ENCODE measurements at regions not wholly inside any gene's neighbourhood (a gene's known extent, or its start where the extent isn't known, plus 50 kb on each side); places are given as distances from the start of the nearest gene placed in this dataset.

DNA sequence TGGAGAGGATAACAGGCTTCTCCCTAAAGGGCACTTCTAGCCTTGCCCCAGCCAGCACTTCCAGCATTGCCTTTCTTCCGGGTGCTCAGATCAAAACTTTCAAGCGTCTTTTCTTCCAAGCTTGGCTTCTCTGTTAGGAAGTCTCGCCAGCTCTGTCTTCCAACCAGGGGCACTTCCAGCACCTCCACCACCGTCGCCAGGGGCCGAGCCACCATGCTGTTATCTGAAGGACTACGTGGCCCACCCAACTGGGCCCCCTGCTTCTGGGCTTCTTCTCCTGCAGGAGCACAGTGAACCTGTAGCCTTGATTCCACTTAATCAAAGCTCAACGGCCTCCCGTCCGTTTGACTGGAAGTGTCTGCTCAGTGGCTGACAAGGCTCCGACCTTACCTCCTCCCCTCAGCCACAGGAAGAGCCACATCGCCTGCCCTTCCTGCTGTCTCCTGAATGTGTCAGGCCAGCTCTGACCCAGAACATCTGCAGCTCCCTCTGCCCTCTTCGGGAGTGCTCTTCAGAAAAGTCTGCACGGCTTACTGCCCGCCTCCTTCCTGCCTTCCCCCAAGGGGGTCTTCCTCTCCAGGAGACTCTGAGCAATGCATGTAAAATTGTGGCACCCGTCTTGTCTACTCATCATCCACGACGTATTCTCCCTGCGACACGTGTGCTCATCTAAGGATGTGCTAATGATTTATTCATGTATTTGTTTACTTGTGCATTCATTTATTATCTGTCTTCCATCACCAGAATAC, 527.0 kb downstream of the CDH26 start:
- Mint-ChIP-seq H3K27ac (no peak overlapping the region), H3K36me3 (no peaks in the 10 kb centered on the region), H3K4me3 (no peak overlapping the region), H3K9me3 (peaks cover 3% of the 10 kb centered on the region), H3K4me1 (no peaks in the 10 kb centered on the region), H3K27me3 (peaks cover 3% of the 10 kb centered on the region)
- DNase-seq (ENCODE audit: low spot score in 2 of 2) (no peak), ATAC-seq (ENCODE audit: low read depth) (no peak)

GRCh38 chr20:60486315-60486714, 528.1 kb downstream of the CDH26 start:
- H3K36me3 Mint-ChIP-seq: no peaks in the 10 kb centered on the region
- no peak for DNase-seq (ENCODE audit: low spot score in 2 of 2)
- peaks cover 3% of the 10 kb centered on the region for H3K27me3 Mint-ChIP-seq
- peaks cover 3% of the 10 kb centered on the region for H3K9me3 Mint-ChIP-seq
- no peak for ATAC-seq (ENCODE audit: low read depth)
- no peak overlapping the region for H3K4me3 Mint-ChIP-seq
- no peaks in the 10 kb centered on the region for H3K4me1 Mint-ChIP-seq
- no peak overlapping the region for H3K27ac Mint-ChIP-seq

DNA sequence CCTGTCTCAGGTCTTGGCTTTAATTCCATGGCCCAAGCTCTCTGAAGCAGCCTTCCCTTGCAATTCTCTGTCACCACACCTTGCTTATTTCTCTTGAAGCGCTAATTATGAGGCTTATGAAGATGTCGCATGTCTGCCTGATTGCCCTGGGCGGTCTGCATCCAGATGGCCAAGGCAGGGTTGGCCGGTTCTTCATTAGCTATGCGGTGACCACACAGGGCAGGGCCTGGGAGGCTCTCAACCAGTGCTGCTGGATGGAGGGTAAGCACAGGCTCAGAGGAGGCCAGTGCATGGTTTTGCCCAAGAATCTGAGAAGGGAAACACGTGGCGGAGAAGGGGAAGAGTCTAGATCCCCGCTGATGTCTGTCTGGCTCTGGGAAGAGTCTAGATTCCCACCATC, 528.7 kb downstream of the CDH26 start:
- Mint-ChIP-seq H3K36me3 (no peaks in the 10 kb centered on the region), H3K9me3 (peaks cover 3% of the 10 kb centered on the region), H3K4me3 (no peak overlapping the region), H3K27me3 (peaks cover 3% of the 10 kb centered on the region), H3K4me1 (no peaks in the 10 kb centered on the region), H3K27ac (no peak overlapping the region)
- no peak for DNase-seq (ENCODE audit: low spot score in 2 of 2)
- ATAC-seq (ENCODE audit: low read depth): no peak

DNA sequence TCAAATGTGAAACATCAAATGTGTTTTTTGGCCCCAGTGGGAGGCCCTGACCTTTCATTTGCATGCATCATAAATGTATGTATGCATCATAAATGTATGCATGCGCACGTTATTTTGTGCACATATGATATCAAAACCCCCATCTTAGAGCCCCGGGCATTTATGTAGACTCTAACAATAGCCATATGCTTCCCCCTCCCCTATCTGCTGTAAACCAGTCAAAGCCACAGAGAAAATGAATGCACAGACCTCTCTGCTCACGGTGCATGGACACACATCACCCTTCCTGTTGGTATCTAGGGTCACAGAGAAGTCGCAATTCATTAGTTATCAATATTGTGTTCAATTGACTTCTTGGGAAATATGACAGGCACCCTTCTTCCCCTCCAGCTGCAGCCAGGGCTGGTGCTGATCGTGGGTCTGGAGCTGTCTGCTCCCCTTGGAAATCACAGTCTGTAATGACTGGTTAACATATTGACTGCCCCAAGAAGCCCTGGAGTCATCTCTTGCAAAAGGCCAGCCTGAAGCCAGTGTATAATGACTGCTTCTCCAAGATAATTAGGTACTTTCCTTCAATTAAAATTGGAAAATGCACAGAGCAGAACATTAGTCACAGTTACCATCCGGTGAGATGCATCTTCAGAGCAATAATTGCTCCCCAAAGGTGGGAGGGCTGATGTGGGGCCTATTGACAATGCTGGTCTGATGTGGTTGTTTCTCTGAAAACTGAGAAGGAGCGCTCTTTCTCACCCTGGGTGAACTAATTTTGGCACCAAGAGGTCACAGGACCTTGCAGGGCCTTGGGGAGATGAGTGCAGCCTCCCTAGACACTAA, 532.2 kb downstream of the CDH26 start:
- DNase-seq (ENCODE audit: low spot score in 2 of 2) (no peak), ATAC-seq (ENCODE audit: low read depth) (no peak)
- peaks cover 2% of the 10 kb centered on the region for H3K27me3 Mint-ChIP-seq
- H3K27ac Mint-ChIP-seq: no peak overlapping the region
- no peaks in the 10 kb centered on the region for H3K36me3 Mint-ChIP-seq
- H3K4me3 Mint-ChIP-seq: no peak overlapping the region
- no peaks in the 10 kb centered on the region for H3K4me1 Mint-ChIP-seq
- H3K9me3 Mint-ChIP-seq: peaks cover 3% of the 10 kb centered on the region

DNA sequence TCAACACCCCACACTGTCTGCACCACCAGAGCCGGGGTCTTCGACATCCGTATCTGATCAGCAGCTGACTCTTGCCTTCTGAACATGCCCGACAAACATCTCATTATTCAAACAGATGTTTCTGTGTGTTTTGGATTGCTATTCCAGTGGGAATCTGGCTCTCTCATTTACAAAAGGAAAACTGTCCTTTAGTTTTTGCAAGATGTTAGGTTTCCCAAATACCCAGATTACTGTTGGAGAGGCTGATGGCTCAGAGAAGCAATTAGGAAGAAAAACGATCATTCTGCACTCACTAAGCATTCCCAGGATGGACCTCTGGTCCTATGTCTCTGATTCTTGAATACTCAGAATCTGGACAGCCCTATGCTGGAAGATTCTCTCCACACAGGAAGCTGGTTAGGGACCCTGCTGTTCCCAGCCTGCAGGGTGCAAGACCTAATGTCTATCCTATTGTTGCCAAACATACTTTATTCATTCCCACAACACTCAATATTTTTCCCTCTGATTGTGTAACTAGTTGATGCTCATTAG, 532.9 kb downstream of the CDH26 start:
- Mint-ChIP-seq H3K36me3 (no peaks in the 10 kb centered on the region), H3K27me3 (no peaks in the 10 kb centered on the region), H3K27ac (no peak overlapping the region), H3K4me3 (no peak overlapping the region), H3K4me1 (no peaks in the 10 kb centered on the region), H3K9me3 (peaks cover 3% of the 10 kb centered on the region)
- DNase-seq (ENCODE audit: low spot score in 2 of 2) (no peak), ATAC-seq (ENCODE audit: low read depth) (no peak)

DNA sequence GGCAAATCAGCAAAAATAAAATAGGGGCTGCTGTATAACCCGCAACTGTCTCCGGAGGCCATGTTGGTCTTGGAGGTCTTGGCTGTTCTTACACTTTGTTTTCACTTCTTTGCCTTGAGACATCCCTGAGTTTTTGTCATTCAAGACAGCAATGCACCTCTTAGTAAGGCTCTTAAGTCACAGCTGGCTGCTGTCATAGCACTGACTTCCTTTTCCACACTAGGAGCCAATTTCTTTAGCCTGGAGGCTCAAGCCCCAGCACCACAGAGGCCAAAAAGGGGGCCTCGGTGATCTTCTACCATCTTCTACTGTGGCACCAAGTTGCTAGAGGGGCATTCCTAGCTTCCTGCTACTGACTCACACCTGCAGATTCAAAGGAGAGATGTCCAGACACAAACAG, 536.3 kb downstream of the CDH26 start:
- Mint-ChIP-seq H3K27ac (no peak overlapping the region), H3K27me3 (no peaks in the 10 kb centered on the region), H3K36me3 (no peaks in the 10 kb centered on the region), H3K4me3 (no peak overlapping the region), H3K9me3 (peaks cover 3% of the 10 kb centered on the region), H3K4me1 (no peaks in the 10 kb centered on the region)
- DNase-seq (ENCODE audit: low spot score in 2 of 2) (no peak), ATAC-seq (ENCODE audit: low read depth) (no peak)

GRCh38 chr20:60497298-60498035, 539.2 kb downstream of the CDH26 start:
- no peaks in the 10 kb centered on the region for H3K36me3 Mint-ChIP-seq
- H3K9me3 Mint-ChIP-seq: peaks cover 9% of the 10 kb centered on the region
- H3K27me3 Mint-ChIP-seq: no peaks in the 10 kb centered on the region
- ATAC-seq (ENCODE audit: low read depth) (no peak), DNase-seq (ENCODE audit: low spot score in 2 of 2) (no peak)
- H3K4me3 Mint-ChIP-seq: no peak overlapping the region
- no peak overlapping the region for H3K27ac Mint-ChIP-seq
- H3K4me1 Mint-ChIP-seq: no peaks in the 10 kb centered on the region

DNA sequence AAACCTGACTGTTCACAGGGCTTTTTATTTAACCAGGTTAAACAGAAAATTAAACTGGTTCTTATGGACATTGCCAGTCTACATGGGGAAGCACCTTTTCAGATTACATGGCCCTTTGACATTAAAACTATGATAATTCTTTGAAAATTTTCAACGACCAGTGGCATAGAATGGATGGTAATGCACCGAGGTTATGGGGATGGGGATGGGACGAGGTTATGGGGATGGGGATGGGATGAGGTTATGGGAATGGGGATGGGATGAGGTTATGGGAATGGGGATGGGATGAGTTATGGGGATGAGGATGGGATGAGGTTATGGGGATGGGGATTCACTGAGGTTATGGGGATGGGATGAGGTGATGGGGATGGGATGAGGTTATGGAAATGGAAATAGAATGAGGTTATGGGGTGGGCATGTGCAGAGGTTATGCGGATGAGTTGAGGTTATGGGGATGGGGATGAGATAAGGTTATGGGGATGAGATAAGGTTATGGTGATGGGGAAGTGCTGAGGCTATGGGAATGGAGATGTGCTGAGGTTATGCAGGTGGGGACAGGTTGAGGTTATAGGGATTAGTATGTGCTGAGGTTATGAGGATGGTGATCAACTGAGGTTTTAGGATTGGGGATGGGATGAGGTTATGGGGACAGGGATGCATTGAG, 541.9 kb downstream of the CDH26 start:
- Mint-ChIP-seq H3K9me3 (peaks cover 9% of the 10 kb centered on the region), H3K36me3 (no peaks in the 10 kb centered on the region), H3K4me1 (no peaks in the 10 kb centered on the region), H3K27me3 (no peaks in the 10 kb centered on the region), H3K4me3 (no peak overlapping the region), H3K27ac (no peak overlapping the region)
- no peak for ATAC-seq (ENCODE audit: low read depth)
- DNase-seq (ENCODE audit: low spot score in 2 of 2): no peak

DNA sequence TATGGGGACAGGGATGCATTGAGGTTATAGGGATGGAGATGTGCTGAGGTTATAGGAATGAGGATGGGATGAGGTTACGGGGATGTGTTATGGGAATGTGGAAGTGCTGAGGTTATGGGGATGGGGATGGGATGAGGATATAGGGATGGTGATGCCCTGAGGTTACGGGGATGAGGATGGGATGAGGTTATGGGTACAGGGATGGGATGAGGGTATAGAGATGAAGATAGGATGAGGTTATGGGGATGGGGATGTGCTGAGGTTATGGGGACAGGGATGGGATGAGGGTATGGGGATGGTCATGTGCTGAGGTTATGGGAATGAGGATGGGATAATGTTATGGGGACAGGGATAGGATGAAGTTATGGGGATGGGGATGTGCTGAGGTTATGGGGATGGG, 542.8 kb downstream of the CDH26 start:
- no peak for ATAC-seq (ENCODE audit: low read depth)
- no peak overlapping the region for H3K4me3 Mint-ChIP-seq
- no peaks in the 10 kb centered on the region for H3K27me3 Mint-ChIP-seq
- H3K36me3 Mint-ChIP-seq: no peaks in the 10 kb centered on the region
- peaks cover 9% of the 10 kb centered on the region for H3K9me3 Mint-ChIP-seq
- H3K4me1 Mint-ChIP-seq: no peaks in the 10 kb centered on the region
- no peak overlapping the region for H3K27ac Mint-ChIP-seq
- no peak for DNase-seq (ENCODE audit: low spot score in 2 of 2)

DNA sequence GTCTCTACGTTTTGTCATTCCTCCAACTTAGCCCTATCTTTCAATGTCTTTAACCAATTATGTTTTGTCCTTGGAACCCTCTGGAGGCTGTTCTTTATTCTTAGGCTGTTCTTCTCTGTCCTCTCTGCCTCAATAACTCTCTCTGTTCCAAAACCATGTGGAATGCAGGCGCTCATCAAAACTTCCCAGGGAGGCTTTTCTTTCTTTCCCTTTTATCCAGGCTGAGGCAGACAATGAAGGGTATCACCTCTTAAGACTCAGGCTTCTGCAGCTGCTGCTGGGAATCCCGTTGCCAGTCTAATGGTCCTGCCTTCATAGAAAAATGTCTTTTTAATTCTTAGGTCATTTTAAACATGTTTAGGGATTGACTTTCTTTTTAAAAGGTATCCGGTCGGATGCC, 544.7 kb downstream of the CDH26 start:
- H3K27ac Mint-ChIP-seq: no peak overlapping the region
- H3K9me3 Mint-ChIP-seq: peaks cover 9% of the 10 kb centered on the region
- H3K36me3 Mint-ChIP-seq: no peaks in the 10 kb centered on the region
- no peak overlapping the region for H3K4me3 Mint-ChIP-seq
- no peak for ATAC-seq (ENCODE audit: low read depth)
- peaks cover 1% of the 10 kb centered on the region for H3K27me3 Mint-ChIP-seq
- no peaks in the 10 kb centered on the region for H3K4me1 Mint-ChIP-seq
- no peak for DNase-seq (ENCODE audit: low spot score in 2 of 2)

DNA sequence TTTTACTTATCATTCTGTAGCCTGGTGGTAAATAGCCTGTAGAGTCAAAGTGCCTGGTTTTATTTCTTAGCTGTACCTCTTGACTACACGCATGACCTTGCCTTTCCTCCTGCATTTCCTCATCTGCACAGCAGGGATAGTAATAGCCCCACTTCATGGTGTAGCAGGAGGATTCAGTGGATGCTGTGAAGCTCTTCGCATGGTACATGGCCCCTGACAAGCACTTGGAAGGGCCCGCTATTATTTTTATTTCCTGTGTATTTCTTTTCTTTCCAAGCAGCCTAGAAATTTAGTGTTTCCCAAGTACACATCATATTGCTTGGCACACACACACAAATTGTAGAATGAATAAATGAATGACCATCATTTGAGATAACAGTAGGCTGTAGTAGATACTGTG, 547.2 kb downstream of the CDH26 start:
- H3K27ac Mint-ChIP-seq: no peak overlapping the region
- H3K27me3 Mint-ChIP-seq: peaks cover 1% of the 10 kb centered on the region
- no peaks in the 10 kb centered on the region for H3K4me1 Mint-ChIP-seq
- H3K9me3 Mint-ChIP-seq: peaks cover 7% of the 10 kb centered on the region
- no peaks in the 10 kb centered on the region for H3K36me3 Mint-ChIP-seq
- ATAC-seq (ENCODE audit: low read depth) (no peak), DNase-seq (ENCODE audit: low spot score in 2 of 2) (no peak)
- H3K4me3 Mint-ChIP-seq: no peak overlapping the region

DNA sequence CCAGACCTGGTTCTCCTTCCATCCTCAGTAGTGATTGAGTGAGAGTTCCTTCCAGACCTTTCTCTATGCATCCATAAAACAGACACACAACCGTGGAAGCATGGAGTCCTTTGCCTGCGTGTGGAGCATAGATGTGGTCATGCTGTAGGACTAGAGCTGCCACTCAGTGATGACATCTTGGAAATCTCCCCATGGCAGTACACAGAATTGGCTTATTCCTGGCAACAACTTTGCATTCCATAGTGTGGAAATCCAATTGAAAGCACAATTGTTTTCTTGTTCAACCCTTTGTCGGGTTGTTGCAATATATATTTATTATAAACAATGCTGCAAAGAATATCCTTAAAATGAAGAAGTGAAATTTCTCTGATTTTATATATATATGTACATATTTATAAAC, 547.8 kb downstream of the CDH26 start:
- no peaks in the 10 kb centered on the region for H3K4me1 Mint-ChIP-seq
- H3K27ac Mint-ChIP-seq: no peak overlapping the region
- DNase-seq (ENCODE audit: low spot score in 2 of 2): no peak
- ATAC-seq (ENCODE audit: low read depth): no peak
- no peak overlapping the region for H3K4me3 Mint-ChIP-seq
- peaks cover 1% of the 10 kb centered on the region for H3K9me3 Mint-ChIP-seq
- H3K36me3 Mint-ChIP-seq: no peaks in the 10 kb centered on the region
- H3K27me3 Mint-ChIP-seq: peaks cover 1% of the 10 kb centered on the region

DNA sequence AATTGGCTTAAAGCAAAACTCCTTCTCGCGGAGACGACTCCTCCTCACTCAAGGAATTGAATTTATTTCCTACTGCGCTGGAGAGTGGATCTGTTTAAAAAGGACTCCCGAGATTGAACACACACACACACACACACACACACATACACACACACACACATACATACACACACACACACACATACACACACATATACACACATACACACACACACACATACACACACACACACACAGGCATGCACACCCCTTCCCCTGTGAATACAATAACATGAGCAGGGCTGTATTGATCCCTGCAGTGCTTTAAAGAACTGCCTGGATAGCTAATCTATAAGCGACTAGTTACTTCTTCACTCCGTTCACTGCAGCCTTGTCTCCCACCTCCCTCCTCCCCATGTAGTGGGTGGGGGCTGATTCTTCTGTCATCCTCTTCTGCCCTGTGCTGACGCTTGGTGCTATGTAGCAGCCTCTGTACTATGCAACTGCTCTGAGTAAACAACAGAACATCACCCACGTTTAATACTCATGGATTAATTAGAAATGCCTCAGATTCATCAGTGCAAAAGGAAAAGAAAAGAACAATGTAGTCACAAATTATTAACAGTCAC, 549.0 kb downstream of the CDH26 start:
- Mint-ChIP-seq H3K4me1 (no peaks in the 10 kb centered on the region), H3K4me3 (no peak overlapping the region), H3K9me3 (peaks cover 3% of the 10 kb centered on the region), H3K27ac (no peak overlapping the region), H3K36me3 (no peaks in the 10 kb centered on the region), H3K27me3 (peaks cover 1% of the 10 kb centered on the region)
- DNase-seq (ENCODE audit: low spot score in 2 of 2): no peak
- no peak for ATAC-seq (ENCODE audit: low read depth)
